Mucosa of descending colon (tissue), 3 donors: ENCODE measurements at regions not wholly inside any gene's neighbourhood (a gene's known extent, or its start where the extent isn't known, plus 50 kb on each side); places are given as distances from the start of the nearest gene placed in this dataset.

Source experiments
- ATAC-seq: fragments of 200-7000 bp; cut with Tn5 transposase; one replicate; pipeline ENCODE4 v1.9.1; 2020; ENCODE audit warnings: mild to moderate bottlenecking, moderate library complexity
- DNase-seq, 3 donors: peaks; one replicate each; pipeline ENCODE4 v3.0.0-alpha.2; 2020
- H3K36me3 ChIP-seq: fragments of 200-600 bp; one replicate; pipeline ENCODE4 v1.8.0; 2021; ENCODE audit warnings: low read depth, mild to moderate bottlenecking
- H3K4me1 ChIP-seq: fragments of 200-600 bp; one replicate; pipeline ENCODE4 v1.8.0; 2021; ENCODE audit warnings: low read depth, mild to moderate bottlenecking
- H3K4me3 ChIP-seq: fragments of 200-600 bp; one replicate; pipeline ENCODE4 v1.8.0; 2021; ENCODE audit warnings: mild to moderate bottlenecking
- H3K9me3 ChIP-seq: fragments of 200-600 bp; one replicate; pipeline ENCODE4 v1.8.0; 2021; ENCODE audit warnings: mild to moderate bottlenecking
- intact Hi-C, 2 donors: fragments of 100-400 bp; cut with DNase I in 1 of 2; cut with micrococcal nuclease in 1 of 2; formaldehyde crosslinking; loops; one replicate each; pipeline versions ENCODE4 v1.11.0 to v1.11.1; 2022; cut with DNase I, micrococcal nuclease
- TF ChIP-seq, protein P1 (sequence below): fragments of 200-600 bp; IDR thresholded peaks from one replicate; pipeline ENCODE4 v1.8.0; 2022; ENCODE audit warnings: antibody characterized with exemption, mild to moderate bottlenecking
- donor health status: DM: no; HTN: no; CAD: no; lungs with moderate emphysema.
- donor health status: DM: no; HTN: no; CAD: no.
- donor health status: DM: no; HTN: yes; CAD: no.

DNA sequence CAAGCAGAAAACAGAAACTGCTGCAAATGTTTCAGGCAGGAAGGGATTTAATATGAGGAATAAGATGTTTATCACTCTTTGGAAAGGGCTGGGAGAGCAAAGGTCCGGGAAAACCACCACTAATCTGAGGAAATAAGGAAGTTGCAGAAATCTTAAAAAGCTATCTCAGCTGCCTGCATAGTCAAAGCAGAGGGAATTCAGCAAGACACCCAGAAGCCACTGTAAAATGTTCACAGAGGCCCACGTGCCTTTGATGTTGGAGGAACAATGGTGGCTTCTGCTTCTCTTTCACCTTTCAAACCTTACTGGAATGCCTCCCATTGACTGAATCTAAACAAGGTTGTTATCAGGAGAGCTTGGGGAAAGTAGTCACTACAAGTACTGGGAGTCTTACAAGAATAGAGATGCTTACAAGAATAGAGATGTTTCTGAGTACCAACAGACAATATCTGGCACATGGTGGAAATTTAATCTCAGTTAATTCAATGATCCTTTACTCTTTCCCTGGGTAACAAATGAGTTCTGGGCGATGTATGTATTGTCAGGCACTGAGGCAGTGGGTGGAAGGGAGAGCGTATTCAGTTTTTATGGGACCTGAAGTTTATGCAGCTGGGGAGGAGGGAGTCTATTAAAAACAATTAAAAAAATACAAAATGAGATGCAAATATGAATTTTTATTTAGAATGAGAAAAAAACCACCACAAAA is 56.1 kb upstream of the MED13 start:
- no peaks in the 10 kb centered on the region for H3K36me3 ChIP-seq
- no peak overlapping the region for H3K4me3 ChIP-seq
- intact Hi-C loops: no loop called here
- H3K9me3 ChIP-seq: no peaks in the 10 kb centered on the region
- ATAC-seq (peak; percentile 93), DNase-seq (peak in 1 of 3 donors; percentile 52)
- TF ChIP-seq, protein P1, sequence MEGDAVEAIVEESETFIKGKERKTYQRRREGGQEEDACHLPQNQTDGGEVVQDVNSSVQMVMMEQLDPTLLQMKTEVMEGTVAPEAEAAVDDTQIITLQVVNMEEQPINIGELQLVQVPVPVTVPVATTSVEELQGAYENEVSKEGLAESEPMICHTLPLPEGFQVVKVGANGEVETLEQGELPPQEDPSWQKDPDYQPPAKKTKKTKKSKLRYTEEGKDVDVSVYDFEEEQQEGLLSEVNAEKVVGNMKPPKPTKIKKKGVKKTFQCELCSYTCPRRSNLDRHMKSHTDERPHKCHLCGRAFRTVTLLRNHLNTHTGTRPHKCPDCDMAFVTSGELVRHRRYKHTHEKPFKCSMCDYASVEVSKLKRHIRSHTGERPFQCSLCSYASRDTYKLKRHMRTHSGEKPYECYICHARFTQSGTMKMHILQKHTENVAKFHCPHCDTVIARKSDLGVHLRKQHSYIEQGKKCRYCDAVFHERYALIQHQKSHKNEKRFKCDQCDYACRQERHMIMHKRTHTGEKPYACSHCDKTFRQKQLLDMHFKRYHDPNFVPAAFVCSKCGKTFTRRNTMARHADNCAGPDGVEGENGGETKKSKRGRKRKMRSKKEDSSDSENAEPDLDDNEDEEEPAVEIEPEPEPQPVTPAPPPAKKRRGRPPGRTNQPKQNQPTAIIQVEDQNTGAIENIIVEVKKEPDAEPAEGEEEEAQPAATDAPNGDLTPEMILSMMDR: no peak
- H3K4me1 ChIP-seq: peaks cover 17% of the 10 kb centered on the region

DNA sequence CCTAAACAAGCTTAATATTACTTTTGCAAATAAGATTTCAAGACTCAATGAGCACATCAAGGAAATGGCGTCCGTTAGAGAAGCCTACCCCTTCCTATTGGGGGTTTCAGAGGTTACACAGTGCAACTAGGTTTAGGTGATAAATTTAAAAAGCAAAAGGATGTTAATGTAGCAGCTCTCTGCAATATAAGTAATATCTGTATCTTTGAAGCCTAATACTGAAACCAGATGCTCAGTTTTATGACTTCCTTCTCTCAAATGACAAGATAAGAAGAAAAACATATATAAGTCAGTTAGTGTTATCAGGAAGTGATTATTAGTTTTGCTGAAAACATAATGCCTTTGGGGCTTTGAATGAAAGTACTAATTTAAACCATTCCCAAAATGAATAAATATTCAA is 54.3 kb upstream of the MED13 start:
- H3K4me1 ChIP-seq: peaks cover 17% of the 10 kb centered on the region
- no peaks in the 10 kb centered on the region for H3K9me3 ChIP-seq
- H3K4me3 ChIP-seq: no peak overlapping the region
- H3K36me3 ChIP-seq: no peaks in the 10 kb centered on the region
- TF ChIP-seq, protein P1: no peak
- intact Hi-C loops: no loop called here
- DNase-seq (no peak), ATAC-seq (no peak)
